GM23248 (cell line): ENCODE measurements at regions not wholly inside any gene's neighbourhood (a gene's known extent, or its start where the extent isn't known, plus 50 kb on each side); places are given as distances from the start of the nearest gene placed in this dataset.

ENCODE experiments used
- DNase-seq: peaks from one replicate; pipeline ENCODE4 v3.0.0-alpha.2; 2015
- H2AFZ ChIP-seq: fragments of 200-600 bp; sonication (generic); 2 replicates; pipeline ENCODE4 v1.6.1; 2016; ENCODE audit warnings: antibody characterized with exemption
- H3F3A ChIP-seq: fragments of 200-600 bp; sonication (generic); 2 replicates; pipeline ENCODE4 v1.6.1; 2016; ENCODE audit warnings: mild to moderate bottlenecking, antibody characterized with exemption, mixed run types; ENCODE audit not compliant: insufficient read depth
- H3K27ac ChIP-seq: fragments of 200-600 bp; sonication (generic); 2 replicates; pipeline ENCODE4 v1.5.1; 2016; ENCODE audit warnings: mild to moderate bottlenecking
- H3K27me3 ChIP-seq: fragments of 200-600 bp; sonication (generic); replicated peaks from 2 replicates; pipeline ENCODE4 v1.6.1; 2016; ENCODE audit warnings: mild to moderate bottlenecking; ENCODE audit not compliant: insufficient read depth
- H3K36me3 ChIP-seq: fragments of 200-600 bp; sonication (generic); 2 replicates; pipeline ENCODE4 v1.6.1; 2016; ENCODE audit warnings: low read depth, mild to moderate bottlenecking
- H3K4me1 ChIP-seq: fragments of 200-600 bp; sonication (generic); 2 replicates; pipeline ENCODE4 v1.6.1; 2016; ENCODE audit warnings: mild to moderate bottlenecking; ENCODE audit not compliant: insufficient read depth
- H3K4me2 ChIP-seq: fragments of 200-600 bp; sonication (generic); one replicate; pipeline ENCODE4 v1.6.1; 2016; ENCODE audit warnings: mild to moderate bottlenecking; ENCODE audit not compliant: unreplicated experiment
- H3K4me3 ChIP-seq: fragments of 200-600 bp; sonication (generic); 2 replicates; pipeline ENCODE4 v1.5.1; 2016; ENCODE audit warnings: mild to moderate bottlenecking
- H3K79me2 ChIP-seq: fragments of 200-600 bp; sonication (generic); 2 replicates; pipeline ENCODE4 v1.6.1; 2016; ENCODE audit warnings: mild to moderate bottlenecking; ENCODE audit not compliant: insufficient read depth
- H3K9ac ChIP-seq: fragments of 200-600 bp; sonication (generic); 2 replicates; pipeline ENCODE4 v1.6.1; 2016; ENCODE audit warnings: mild to moderate bottlenecking
- H3K9me2 ChIP-seq: fragments of 200-600 bp; sonication (generic); 2 replicates; pipeline ENCODE4 v1.6.1; 2016; ENCODE audit warnings: mixed run types, mild to moderate bottlenecking, moderate library complexity; ENCODE audit not compliant: insufficient read depth
- H3K9me3 ChIP-seq: fragments of 200-600 bp; sonication (generic); one replicate; pipeline ENCODE4 v1.6.1; 2017; ENCODE audit warnings: low read depth
- H4K20me1 ChIP-seq: fragments of 200-600 bp; sonication (generic); 2 replicates; pipeline ENCODE4 v1.6.0; 2016; ENCODE audit not compliant: insufficient read depth
- EZH2 ChIP-seq: fragments of 200-600 bp; sonication (generic); IDR thresholded peaks from 2 replicates; pipeline ENCODE4 v1.6.1; 2018; ENCODE audit warnings: antibody characterized with exemption, mild to moderate bottlenecking; ENCODE audit not compliant: insufficient read depth, poor library complexity, severe bottlenecking
- EZH2phosphoT487 ChIP-seq: fragments of 200-600 bp; sonication (generic); IDR thresholded peaks from 2 replicates; pipeline ENCODE4 v1.6.1; 2018; ENCODE audit warnings: antibody characterized with exemption, moderate library complexity, mild to moderate bottlenecking, low read depth; ENCODE audit not compliant: insufficient read depth
- WGBS, 2 experiments: methylation state at CpG; one replicate each; pipeline ENCODE4 v1.1.6; 2015 to 2017; ENCODE audit warnings: low lambda C conversion rate in 2 of 2, low coverage in 1 of 2; ENCODE audit errors: missing lambda C conversion rate in 2 of 2; 5-methylcytosine and 5-hydroxymethylcytosine counted together
- in situ Hi-C: fragments of 300-500 bp; cut with MboI; formaldehyde crosslinking; loops from 2 replicates; pipeline ENCODE4 v1.15.0; 2020

- Histone ChIP-seq H3F3A (peaks cover 9% of the 10 kb centered on the region; the same call in 1 of the 2 replicates), H2AFZ (no peak overlapping the region), H3K27ac (no peak overlapping the region), H3K4me1 (peaks cover 17% of the 10 kb centered on the region), H3K9me3 (no peaks in the 10 kb centered on the region), H3K9ac (no peak overlapping the region), H4K20me1 (no peaks in the 10 kb centered on the region), H3K9me2 (no peaks in the 10 kb centered on the region), H3K4me2 (no peak overlapping the region), H3K27me3 (0 out of 2 replicates have a peak, but pooled peaks cover 12% of the 10 kb centered on the region), H3K36me3 (no peaks in the 10 kb centered on the region), H3K4me3 (no peak overlapping the region), H3K79me2 (no peaks in the 10 kb centered on the region)
- DNase-seq, result peak; percentile 39
- TF ChIP-seq EZH2phosphoT487, result no peak
- no peak for TF ChIP-seq EZH2
- WGBS, 2 experiments, result 38 to 44% methylated on average over 7 of the region's 7 CpGs
- in situ Hi-C loops, result no loop called here
These were observed 71.4 kb upstream of the CLDN10 start for GRCh38 chr13:95480791-95481780.

GRCh38 chr13:95484052-95484451 is 68.5 kb upstream of the CLDN10 start:
- H3K27me3 ChIP-seq, result no peaks in the 10 kb centered on the region
- peaks cover 9% of the 10 kb centered on the region; the same call in 1 of the 2 replicates for H3F3A ChIP-seq
- no peak overlapping the region for H3K4me2 ChIP-seq
- H2AFZ ChIP-seq, result no peak overlapping the region
- in situ Hi-C loops, result no loop called here
- H3K36me3 ChIP-seq, result no peaks in the 10 kb centered on the region
- WGBS, 2 experiments, result 74 to 84% methylated on average over 1 of the region's 1 CpG
- H3K79me2 ChIP-seq, result no peaks in the 10 kb centered on the region
- no peaks in the 10 kb centered on the region for H3K9me3 ChIP-seq
- TF ChIP-seq EZH2phosphoT487 (no peak), EZH2 (no peak)
- H3K9me2 ChIP-seq, result no peaks in the 10 kb centered on the region
- no peak overlapping the region for H3K9ac ChIP-seq
- H3K4me3 ChIP-seq, result no peak overlapping the region
- no peaks in the 10 kb centered on the region for H4K20me1 ChIP-seq
- H3K4me1 ChIP-seq, result peaks cover 17% of the 10 kb centered on the region
- H3K27ac ChIP-seq, result no peak overlapping the region
- DNase-seq, result no peak

DNA sequence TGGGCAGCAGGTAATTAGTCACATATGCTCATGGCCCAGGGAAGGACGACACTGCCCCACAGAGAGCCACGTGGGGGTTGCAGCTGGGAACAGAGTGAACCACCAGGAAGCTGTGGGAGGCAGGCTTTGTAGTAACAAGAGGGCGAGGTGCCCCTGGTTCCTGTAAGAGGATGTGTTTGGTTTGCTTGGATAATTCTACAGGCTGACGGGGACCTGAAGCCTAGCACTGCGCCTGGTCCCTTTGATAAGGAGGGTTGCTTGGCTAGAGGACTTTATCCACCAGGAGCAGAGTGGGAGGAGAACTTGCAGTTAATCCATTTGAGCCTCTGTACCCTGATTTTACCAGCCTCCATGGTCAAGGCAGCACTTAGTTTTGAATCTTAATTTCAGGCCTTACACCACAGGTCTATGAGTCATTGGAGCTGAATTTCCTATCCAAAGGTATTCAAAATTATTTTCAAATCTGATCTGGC is 67.4 kb upstream of the CLDN10 start:
- in situ Hi-C loops, result no loop called here
- WGBS, 2 experiments, result 50 to 54% methylated on average over 5 of the region's 5 CpGs
- Histone ChIP-seq H3K4me2 (no peak overlapping the region), H4K20me1 (no peaks in the 10 kb centered on the region), H3K4me1 (peaks cover 17% of the 10 kb centered on the region), H3F3A (peaks cover 9% of the 10 kb centered on the region; the same call in 1 of the 2 replicates), H3K9me3 (no peaks in the 10 kb centered on the region), H3K9ac (no peak overlapping the region), H3K4me3 (no peak overlapping the region), H3K9me2 (no peaks in the 10 kb centered on the region), H2AFZ (peak overlapping the region; percentile 50; the same call in 1 of the 2 replicates), H3K27me3 (no peaks in the 10 kb centered on the region), H3K27ac (no peak overlapping the region), H3K79me2 (no peaks in the 10 kb centered on the region), H3K36me3 (no peaks in the 10 kb centered on the region)
- TF ChIP-seq EZH2phosphoT487 (no peak), EZH2 (no peak)
- DNase-seq, result peak; percentile 60

DNA sequence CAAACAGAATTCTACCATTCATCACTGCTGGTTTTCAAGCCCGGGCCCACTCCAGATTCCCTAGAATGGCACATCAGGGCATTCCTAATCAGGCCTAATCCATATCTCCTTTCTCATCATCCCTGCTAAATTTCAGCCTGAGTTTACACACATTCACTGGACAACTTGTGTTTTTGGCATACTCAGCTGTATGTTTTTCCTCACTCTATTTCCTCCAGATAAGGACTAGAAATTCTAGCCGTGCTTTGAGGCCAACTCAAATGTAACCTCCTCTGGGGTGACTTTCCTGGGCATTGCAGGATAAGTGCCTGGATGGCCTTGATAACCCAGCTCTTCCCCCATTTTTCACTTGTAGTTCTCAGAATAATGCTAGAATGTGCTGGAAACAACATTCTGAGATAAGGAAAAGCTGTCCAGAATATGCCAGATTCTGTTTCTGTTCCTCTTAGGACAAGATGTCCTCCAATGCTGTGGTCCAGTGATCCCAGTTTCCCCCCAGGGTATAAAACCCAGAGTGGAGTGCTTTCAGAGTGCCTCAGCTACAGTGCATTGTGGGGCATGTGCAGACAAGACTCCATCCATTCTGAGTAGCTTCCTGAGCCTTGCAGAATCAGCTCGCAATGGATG is 66.9 kb upstream of the CLDN10 start:
- H3K9me2 ChIP-seq, result no peaks in the 10 kb centered on the region
- 53 to 54% methylated on average over 3 of the region's 3 CpGs for WGBS, 2 experiments

More for the DNA sequence above, 66.9 kb upstream of the CLDN10 start:
- Histone ChIP-seq H3K27ac (no peak overlapping the region), H3K79me2 (no peaks in the 10 kb centered on the region), H3K4me3 (no peak overlapping the region), H3K9ac (no peak overlapping the region), H4K20me1 (no peaks in the 10 kb centered on the region), H3K4me1 (peaks cover 16% of the 10 kb centered on the region), H2AFZ (peak overlapping the region; percentile 50; the same call in 1 of the 2 replicates), H3K27me3 (no peaks in the 10 kb centered on the region), H3K36me3 (no peaks in the 10 kb centered on the region), H3F3A (peaks cover 9% of the 10 kb centered on the region; the same call in 1 of the 2 replicates), H3K9me3 (no peaks in the 10 kb centered on the region), H3K4me2 (no peak overlapping the region)
- no peak for TF ChIP-seq EZH2phosphoT487
- TF ChIP-seq EZH2, result no peak
- in situ Hi-C loops, result no loop called here
- DNase-seq, result no peak
